C4-2B (cell line): ENCODE measurements at regions not wholly inside any gene's neighbourhood (a gene's known extent, or its start where the extent isn't known, plus 50 kb on each side); places are given as distances from the start of the nearest gene placed in this dataset.

Experiments
- ZFX ChIP-seq: fragments of 450-650 bp; IDR thresholded peaks from 2 replicates; pipeline ENCODE4 v1.6.1; 2017
- TF ChIP-seq, protein P1 (sequence below): fragments of 450-650 bp; conservative IDR thresholded peaks from 2 replicates; pipeline ENCODE4 v1.5.1; 2017; ENCODE audit warnings: mild to moderate bottlenecking

DNA sequence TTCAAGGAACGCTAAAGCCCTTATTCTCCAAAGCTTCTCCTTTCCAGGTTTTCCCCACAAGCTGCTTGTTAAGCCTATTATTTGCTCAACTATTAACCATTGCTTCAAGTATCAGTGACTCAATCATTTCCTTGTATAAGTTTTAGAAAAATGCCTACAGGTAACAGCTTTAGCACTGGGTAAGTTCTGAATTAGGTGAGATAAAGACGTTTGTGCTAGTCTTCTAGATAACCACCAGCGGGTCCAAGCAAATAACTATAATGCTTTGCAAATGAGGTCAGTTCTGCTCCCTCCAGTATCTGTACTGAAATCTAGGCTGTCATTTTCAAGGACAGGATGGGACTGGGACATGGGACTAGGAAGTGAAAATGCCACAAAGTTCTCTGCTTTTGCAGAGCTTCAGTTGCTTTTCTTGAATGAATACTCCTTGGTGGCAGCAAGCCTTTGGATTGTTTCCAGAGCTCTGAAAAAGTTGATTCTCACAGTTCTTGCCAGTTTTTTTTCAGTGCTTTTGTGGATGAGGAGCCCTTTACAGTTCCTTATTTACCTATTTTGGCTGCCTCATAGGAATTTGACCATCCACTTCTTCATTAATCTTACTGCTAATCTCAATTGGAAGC, 1487.7 kb downstream of the EFNB2 start:
- TF ChIP-seq, protein P1, sequence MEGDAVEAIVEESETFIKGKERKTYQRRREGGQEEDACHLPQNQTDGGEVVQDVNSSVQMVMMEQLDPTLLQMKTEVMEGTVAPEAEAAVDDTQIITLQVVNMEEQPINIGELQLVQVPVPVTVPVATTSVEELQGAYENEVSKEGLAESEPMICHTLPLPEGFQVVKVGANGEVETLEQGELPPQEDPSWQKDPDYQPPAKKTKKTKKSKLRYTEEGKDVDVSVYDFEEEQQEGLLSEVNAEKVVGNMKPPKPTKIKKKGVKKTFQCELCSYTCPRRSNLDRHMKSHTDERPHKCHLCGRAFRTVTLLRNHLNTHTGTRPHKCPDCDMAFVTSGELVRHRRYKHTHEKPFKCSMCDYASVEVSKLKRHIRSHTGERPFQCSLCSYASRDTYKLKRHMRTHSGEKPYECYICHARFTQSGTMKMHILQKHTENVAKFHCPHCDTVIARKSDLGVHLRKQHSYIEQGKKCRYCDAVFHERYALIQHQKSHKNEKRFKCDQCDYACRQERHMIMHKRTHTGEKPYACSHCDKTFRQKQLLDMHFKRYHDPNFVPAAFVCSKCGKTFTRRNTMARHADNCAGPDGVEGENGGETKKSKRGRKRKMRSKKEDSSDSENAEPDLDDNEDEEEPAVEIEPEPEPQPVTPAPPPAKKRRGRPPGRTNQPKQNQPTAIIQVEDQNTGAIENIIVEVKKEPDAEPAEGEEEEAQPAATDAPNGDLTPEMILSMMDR: no peak
- no peak for TF ChIP-seq ZFX
